ENCODE measurements at regions not wholly inside any gene's neighbourhood (a gene's known extent, or its start where the extent isn't known, plus 50 kb on each side); places are given as distances from the start of the nearest gene placed in this dataset.

DNA sequence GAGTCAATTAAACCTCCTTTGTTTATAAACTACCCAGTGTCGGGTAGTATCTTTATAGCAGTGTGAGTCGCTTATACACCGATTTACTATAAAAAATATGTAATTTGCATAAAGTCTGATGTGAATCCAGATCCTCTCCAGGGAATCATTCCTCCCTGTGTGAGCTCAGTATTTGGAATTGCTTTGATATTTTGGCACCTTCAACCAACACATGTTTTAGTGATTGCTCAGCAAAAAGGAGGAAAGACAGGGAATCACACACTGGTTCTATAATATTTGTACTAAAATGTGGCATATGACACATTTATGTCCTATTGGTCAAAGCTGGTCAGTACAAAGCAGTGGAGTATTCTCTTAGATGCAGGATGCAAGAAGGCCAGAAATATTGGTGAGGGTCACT is 703.9 kb upstream of the ATXN7L3B start:
- H2BK5ac ChIP-seq (ENCODE audit: low read depth, low read length): no peak overlapping the region
- H3K79me2 ChIP-seq (ENCODE audit: control insufficient read depth in 1 of 2, insufficient read depth in 2 of 2, low read length in 2 of 2): no peaks in the 10 kb centered on the region
- no peak overlapping the region for H3K23ac ChIP-seq (ENCODE audit: insufficient read length)
- no peaks in the 10 kb centered on the region for H3K4me1 ChIP-seq (replicated peaks in 1 of 4; ENCODE audit: control insufficient read depth in 3 of 4, insufficient read depth in 4 of 4, low read length in 3 of 4)
- no peak overlapping the region for H2AFZ ChIP-seq (ENCODE audit: low read length)
- H3K18ac ChIP-seq (ENCODE audit: extremely low read depth, low read length): no peak overlapping the region
- H3K9me3 ChIP-seq (ENCODE audit: insufficient read depth in 2 of 2, low read depth in 1 of 2, low read length in 1 of 2): no peaks in the 10 kb centered on the region
- no peak overlapping the region for H2AK5ac ChIP-seq (ENCODE audit: low read depth, low read length)
- ChIA-PET POLR2A (ENCODE audit: partially characterized antibody) (no interaction called here), CTCF (ENCODE audit: partially characterized antibody) (no interaction called here)
- H3K79me1 ChIP-seq (ENCODE audit: low read depth, low read length): no peaks in the 10 kb centered on the region
- DNase-seq (ENCODE audit: low read depth in 1 of 2, low spot score in 2 of 2) (no peak), FAIRE-seq (no peak)
- H3K4me3 ChIP-seq (ENCODE audit: extremely low read depth in 1 of 4, insufficient read depth in 2 of 4, low read depth in 3 of 4, low read length in 4 of 4): no peak overlapping the region
- 96% methylated on average over 3 of the region's 3 CpGs; no CpG with 5 or more reads in 1 of the 2 experiments for WGBS, 2 experiments (ENCODE audit: extremely low coverage in 1 of 2, insufficient coverage in 1 of 2, insufficient read length in 1 of 2, insufficient replicate concordance in 2 of 2, low coverage in 1 of 2, low lambda C conversion rate in 2 of 2, missing lambda C conversion rate in 1 of 2)
- H3K4ac ChIP-seq (replicated peaks; ENCODE audit: insufficient read length, low read depth, low read length): no peak overlapping the region
- no peaks in the 10 kb centered on the region for H3K23me2 ChIP-seq (ENCODE audit: low read depth, low read length)
- H2BK12ac ChIP-seq (ENCODE audit: low read depth, low read length): no peak overlapping the region
- H4K8ac ChIP-seq (ENCODE audit: extremely low read depth, insufficient read depth, low read length): no peak overlapping the region
- no peak overlapping the region for H3K27ac ChIP-seq (ENCODE audit: low read depth, low read length)
- no peak overlapping the region for H3K14ac ChIP-seq (ENCODE audit: insufficient read length)
- no peaks in the 10 kb centered on the region for H3K36me3 ChIP-seq (ENCODE audit: control insufficient read depth in 2 of 4, insufficient read depth in 4 of 4, low read length in 3 of 4)
- H4K5ac ChIP-seq (ENCODE audit: insufficient read length, low read depth, low read length): no peak overlapping the region
- H4K20me1 ChIP-seq (replicated peaks in 1 of 2; ENCODE audit: control insufficient read depth in 1 of 2, insufficient read depth in 2 of 2, low read length in 2 of 2): no peaks in the 10 kb centered on the region
- H2BK120ac ChIP-seq (replicated peaks; ENCODE audit: low read depth, low read length): no peak overlapping the region
- H2BK20ac ChIP-seq (ENCODE audit: low read length): no peak overlapping the region
- no peak overlapping the region for H3K9ac ChIP-seq (replicated peaks in 1 of 4; ENCODE audit: extremely low read depth in 1 of 4, low read depth in 3 of 4, low read length in 3 of 4)
- no peaks in the 10 kb centered on the region for H3K27me3 ChIP-seq (replicated peaks in 1 of 4; ENCODE audit: control insufficient read depth in 3 of 4, extremely low read depth in 1 of 4, insufficient read depth in 3 of 4, low read length in 3 of 4)
- H4K91ac ChIP-seq (replicated peaks; ENCODE audit: insufficient read length, low read length): no peak overlapping the region
- no peak overlapping the region for H3K56ac ChIP-seq (replicated peaks; ENCODE audit: insufficient read length, low read depth, low read length)
- H2BK15ac ChIP-seq (ENCODE audit: low read length): no peak overlapping the region
- no peak overlapping the region for H3K4me2 ChIP-seq (ENCODE audit: insufficient read depth in 1 of 2, low read depth in 2 of 2, low read length in 2 of 2)
- TF ChIP-seq EZH2 (IDR thresholded peaks at IDR 0.05; ENCODE audit: low read depth, low read length, severe bottlenecking) (no peak), GTF2F1 (IDR thresholded peaks at IDR 0.05; ENCODE audit: borderline replicate concordance, low read depth, low read length) (no peak), ZNF274 (IDR thresholded peaks at IDR 0.05; ENCODE audit: borderline replicate concordance, extremely low read depth, low read length) (no peak), GABPA (IDR thresholded peaks at IDR 0.05; ENCODE audit: borderline replicate concordance, insufficient read depth, low read length) (no peak)
- TF ChIP-seq, protein P1, sequence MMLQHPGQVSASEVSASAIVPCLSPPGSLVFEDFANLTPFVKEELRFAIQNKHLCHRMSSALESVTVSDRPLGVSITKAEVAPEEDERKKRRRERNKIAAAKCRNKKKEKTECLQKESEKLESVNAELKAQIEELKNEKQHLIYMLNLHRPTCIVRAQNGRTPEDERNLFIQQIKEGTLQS (IDR thresholded peaks at IDR 0.05; ENCODE audit: insufficient read depth, low read depth, low read length): no peak

Measured in H1 (cell line).